Lower leg skin (tissue), 3 donors: ENCODE measurements at regions not wholly inside any gene's neighbourhood (a gene's known extent, or its start where the extent isn't known, plus 50 kb on each side); places are given as distances from the start of the nearest gene placed in this dataset.

ENCODE experiments used
- POLR2A ChIP-seq, 2 donors: fragments of 450-650 bp; IDR thresholded peaks; one replicate each; pipeline ENCODE4 v1.6.1; 2016 to 2017; ENCODE audit warnings: antibody characterized with exemption in 2 of 2, mild to moderate bottlenecking in 1 of 2, moderate library complexity in 1 of 2
- TF ChIP-seq, protein P1 (sequence below), 3 donors: fragments of 450-650 bp; IDR thresholded peaks; one replicate each; pipeline ENCODE4 v1.5.1; 2016; ENCODE audit warnings: antibody characterized with exemption in 3 of 3, mild to moderate bottlenecking in 3 of 3, moderate library complexity in 2 of 3

DNA sequence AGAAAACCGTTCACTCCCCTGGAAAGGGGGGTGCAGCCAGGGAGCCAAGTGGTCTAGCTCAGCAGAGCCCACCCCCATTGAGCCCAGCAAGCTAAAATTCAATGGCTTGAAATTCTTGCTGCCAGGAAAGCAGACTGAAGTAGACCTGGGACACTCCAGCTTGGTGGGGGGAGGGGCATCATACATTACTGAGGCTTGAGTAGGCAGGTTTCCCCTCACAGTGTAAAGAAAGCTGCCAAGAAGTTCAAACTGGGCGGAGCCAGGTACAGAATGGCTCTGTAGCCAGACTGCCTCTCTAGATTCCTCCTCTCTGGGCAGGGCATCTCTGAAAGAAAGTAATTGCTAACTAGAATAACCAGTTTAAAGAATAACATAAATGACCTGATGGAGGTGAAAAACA lies 372.3 kb upstream of the F9 start:
- TF ChIP-seq POLR2A (IDR thresholded peaks at IDR 0.05), result no peak
- TF ChIP-seq, protein P1, sequence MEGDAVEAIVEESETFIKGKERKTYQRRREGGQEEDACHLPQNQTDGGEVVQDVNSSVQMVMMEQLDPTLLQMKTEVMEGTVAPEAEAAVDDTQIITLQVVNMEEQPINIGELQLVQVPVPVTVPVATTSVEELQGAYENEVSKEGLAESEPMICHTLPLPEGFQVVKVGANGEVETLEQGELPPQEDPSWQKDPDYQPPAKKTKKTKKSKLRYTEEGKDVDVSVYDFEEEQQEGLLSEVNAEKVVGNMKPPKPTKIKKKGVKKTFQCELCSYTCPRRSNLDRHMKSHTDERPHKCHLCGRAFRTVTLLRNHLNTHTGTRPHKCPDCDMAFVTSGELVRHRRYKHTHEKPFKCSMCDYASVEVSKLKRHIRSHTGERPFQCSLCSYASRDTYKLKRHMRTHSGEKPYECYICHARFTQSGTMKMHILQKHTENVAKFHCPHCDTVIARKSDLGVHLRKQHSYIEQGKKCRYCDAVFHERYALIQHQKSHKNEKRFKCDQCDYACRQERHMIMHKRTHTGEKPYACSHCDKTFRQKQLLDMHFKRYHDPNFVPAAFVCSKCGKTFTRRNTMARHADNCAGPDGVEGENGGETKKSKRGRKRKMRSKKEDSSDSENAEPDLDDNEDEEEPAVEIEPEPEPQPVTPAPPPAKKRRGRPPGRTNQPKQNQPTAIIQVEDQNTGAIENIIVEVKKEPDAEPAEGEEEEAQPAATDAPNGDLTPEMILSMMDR (IDR thresholded peaks at IDR 0.05), result no peak
